ENCODE measurements at regions not wholly inside any gene's neighbourhood (a gene's known extent, or its start where the extent isn't known, plus 50 kb on each side); places are given as distances from the start of the nearest gene placed in this dataset.
"Not testable (repeated sequence)": the region's sequence is repeated elsewhere in the genome, so short reads cannot be mapped to it uniquely, and the experiment has no call there.

DNA sequence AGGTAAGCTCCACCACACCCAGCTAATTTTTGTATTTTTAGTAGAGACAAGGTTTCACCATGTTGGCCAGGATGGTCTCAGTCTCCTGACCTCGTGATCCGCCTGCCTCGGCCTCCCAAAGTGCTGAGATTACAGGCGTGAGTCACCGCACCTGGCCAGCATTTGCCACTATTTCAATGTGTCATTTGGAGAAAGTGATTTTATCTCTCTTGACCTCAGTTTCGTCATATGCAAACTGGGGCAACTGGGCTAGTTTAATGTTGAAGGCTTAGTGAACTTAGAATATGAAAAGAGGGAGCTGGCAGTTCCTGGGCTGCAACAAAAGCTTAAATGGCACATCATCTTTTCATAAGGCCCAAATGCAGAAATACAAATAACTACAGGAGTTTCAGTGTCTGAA is 88.6 kb upstream of the DYNAP start:
- TF ChIP-seq YY1 (IDR thresholded peaks at IDR 0.05; ENCODE audit: insufficient read depth, insufficient read length); SUZ12 (IDR thresholded peaks at IDR 0.05; ENCODE audit: extremely low read depth, insufficient read depth, insufficient read length); ZNF274 (IDR thresholded peaks at IDR 0.05; ENCODE audit: low read depth, low read length): not testable (repeated sequence)

Measured in NT2/D1 (cell line).